ENCODE measurements at regions not wholly inside any gene's neighbourhood (a gene's known extent, or its start where the extent isn't known, plus 50 kb on each side); places are given as distances from the start of the nearest gene placed in this dataset.

- no peak for DNase-seq
These were observed 416.6 kb downstream of the DHX35 start for GRCh38 chr20:39378776-39379175.

GRCh38 chr20:39376788-39377187, 414.6 kb downstream of the DHX35 start:
- no peak for DNase-seq

GRCh38 chr20:39364320-39364719, 402.2 kb downstream of the DHX35 start:
- DNase-seq: no peak

- no peak for DNase-seq
These were observed 398.0 kb downstream of the DHX35 start for GRCh38 chr20:39359981-39360620.

GRCh38 chr20:39358052-39358451, 395.9 kb downstream of the DHX35 start:
- no peak for DNase-seq

- no peak for DNase-seq
These were observed 394.8 kb downstream of the DHX35 start for GRCh38 chr20:39356908-39357307.

GRCh38 chr20:39349240-39349639, 387.1 kb downstream of the DHX35 start:
- no peak for DNase-seq

- no peak for DNase-seq
These were observed 385.5 kb downstream of the DHX35 start for GRCh38 chr20:39347626-39348025.

GRCh38 chr20:39342463-39342862, 380.3 kb downstream of the DHX35 start:
- no peak for DNase-seq

- no peak for DNase-seq
These were observed 376.6 kb downstream of the DHX35 start for GRCh38 chr20:39338469-39339376.

GRCh38 chr20:39333211-39333610, 371.1 kb downstream of the DHX35 start:
- DNase-seq: no peak

GRCh38 chr20:39328347-39328746, 366.2 kb downstream of the DHX35 start:
- DNase-seq: no peak

GRCh38 chr20:39326050-39326449, 363.9 kb downstream of the DHX35 start:
- no peak for DNase-seq

- DNase-seq: no peak
These were observed 356.8 kb downstream of the DHX35 start for GRCh38 chr20:39318911-39319310.

- DNase-seq: no peak
These were observed 350.5 kb downstream of the DHX35 start for GRCh38 chr20:39312676-39313075.

- DNase-seq: no peak
These were observed 349.8 kb downstream of the DHX35 start for GRCh38 chr20:39311851-39312506.

- no peak for DNase-seq
These were observed 348.3 kb downstream of the DHX35 start for GRCh38 chr20:39310363-39310995.

GRCh38 chr20:39309458-39309857, 347.3 kb downstream of the DHX35 start:
- no peak for DNase-seq

GRCh38 chr20:39302312-39302711, 340.2 kb downstream of the DHX35 start:
- DNase-seq: no peak

GRCh38 chr20:39299783-39300182, 337.6 kb downstream of the DHX35 start:
- no peak for DNase-seq

GRCh38 chr20:39298571-39299506, 336.7 kb downstream of the DHX35 start:
- no peak for DNase-seq
